ENCODE measurements at regions not wholly inside any gene's neighbourhood (a gene's known extent, or its start where the extent isn't known, plus 50 kb on each side); places are given as distances from the start of the nearest gene placed in this dataset.

DNA sequence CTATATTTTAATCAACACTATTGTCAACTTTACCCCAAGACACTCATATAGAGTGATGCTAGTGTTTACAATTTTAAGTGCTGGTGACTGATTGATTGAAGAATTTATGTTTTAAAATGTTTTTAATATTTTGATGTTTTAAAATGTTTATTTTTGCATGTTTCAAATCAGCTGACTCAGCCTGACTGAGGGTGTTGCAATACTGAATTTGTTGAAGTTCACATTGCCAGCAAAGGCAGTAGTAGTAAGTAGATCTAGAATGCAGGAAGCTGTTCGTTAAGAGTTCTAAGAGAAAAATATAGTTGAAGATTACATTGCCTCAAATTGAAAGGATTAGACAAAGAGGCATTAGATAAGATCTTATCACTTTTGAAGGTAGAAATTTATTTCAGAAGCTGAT is 977.6 kb downstream of the IGSF11 start:
- intact Hi-C loops (cut with DNase I), result no loop called here
- DNase-seq, result no peak
- no peaks in the 10 kb centered on the region for H3K36me3 ChIP-seq
- no peaks in the 10 kb centered on the region for H3K9me3 ChIP-seq
- H3K4me3 ChIP-seq, result no peak overlapping the region
- WGBS, 2 donors, result 62 to 73% methylated on average over 1 of the region's 1 CpG
- no peak overlapping the region for H3K27ac ChIP-seq
- H3K4me1 ChIP-seq, result no peaks in the 10 kb centered on the region
- H3K27me3 ChIP-seq, result no peaks in the 10 kb centered on the region
- TF ChIP-seq POLR2A (IDR thresholded peaks at IDR 0.05), result no peak
- TF ChIP-seq, protein P1, sequence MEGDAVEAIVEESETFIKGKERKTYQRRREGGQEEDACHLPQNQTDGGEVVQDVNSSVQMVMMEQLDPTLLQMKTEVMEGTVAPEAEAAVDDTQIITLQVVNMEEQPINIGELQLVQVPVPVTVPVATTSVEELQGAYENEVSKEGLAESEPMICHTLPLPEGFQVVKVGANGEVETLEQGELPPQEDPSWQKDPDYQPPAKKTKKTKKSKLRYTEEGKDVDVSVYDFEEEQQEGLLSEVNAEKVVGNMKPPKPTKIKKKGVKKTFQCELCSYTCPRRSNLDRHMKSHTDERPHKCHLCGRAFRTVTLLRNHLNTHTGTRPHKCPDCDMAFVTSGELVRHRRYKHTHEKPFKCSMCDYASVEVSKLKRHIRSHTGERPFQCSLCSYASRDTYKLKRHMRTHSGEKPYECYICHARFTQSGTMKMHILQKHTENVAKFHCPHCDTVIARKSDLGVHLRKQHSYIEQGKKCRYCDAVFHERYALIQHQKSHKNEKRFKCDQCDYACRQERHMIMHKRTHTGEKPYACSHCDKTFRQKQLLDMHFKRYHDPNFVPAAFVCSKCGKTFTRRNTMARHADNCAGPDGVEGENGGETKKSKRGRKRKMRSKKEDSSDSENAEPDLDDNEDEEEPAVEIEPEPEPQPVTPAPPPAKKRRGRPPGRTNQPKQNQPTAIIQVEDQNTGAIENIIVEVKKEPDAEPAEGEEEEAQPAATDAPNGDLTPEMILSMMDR (IDR thresholded peaks at IDR 0.05), result no peak

DNA sequence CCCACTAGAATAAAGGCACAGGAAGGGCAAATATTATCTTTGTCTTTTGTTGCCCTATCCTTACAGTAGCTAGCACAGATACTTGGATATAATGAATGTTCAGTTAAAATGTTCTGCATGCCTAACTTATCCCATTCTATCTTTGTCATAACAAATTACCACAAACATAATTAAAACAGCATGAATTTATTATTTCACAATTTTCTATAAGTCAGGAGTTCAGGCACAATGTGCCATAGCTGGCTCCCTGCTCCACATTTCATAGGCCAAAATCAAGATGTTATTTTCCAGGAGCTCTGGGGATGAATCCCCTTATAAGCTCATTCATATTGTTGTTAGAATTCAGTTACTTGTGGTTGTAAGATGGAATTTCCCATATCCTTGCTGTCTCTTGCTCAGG is 975.5 kb downstream of the IGSF11 start:
- Histone ChIP-seq H3K4me1 (no peaks in the 10 kb centered on the region), H3K27me3 (no peaks in the 10 kb centered on the region), H3K4me3 (no peak overlapping the region), H3K36me3 (no peaks in the 10 kb centered on the region), H3K27ac (no peak overlapping the region), H3K9me3 (no peaks in the 10 kb centered on the region)
- TF ChIP-seq POLR2A (IDR thresholded peaks at IDR 0.05), result no peak
- TF ChIP-seq, protein P1 (IDR thresholded peaks at IDR 0.05), result no peak
- intact Hi-C loops (cut with DNase I), result no loop called here
- DNase-seq, result no peak

DNA sequence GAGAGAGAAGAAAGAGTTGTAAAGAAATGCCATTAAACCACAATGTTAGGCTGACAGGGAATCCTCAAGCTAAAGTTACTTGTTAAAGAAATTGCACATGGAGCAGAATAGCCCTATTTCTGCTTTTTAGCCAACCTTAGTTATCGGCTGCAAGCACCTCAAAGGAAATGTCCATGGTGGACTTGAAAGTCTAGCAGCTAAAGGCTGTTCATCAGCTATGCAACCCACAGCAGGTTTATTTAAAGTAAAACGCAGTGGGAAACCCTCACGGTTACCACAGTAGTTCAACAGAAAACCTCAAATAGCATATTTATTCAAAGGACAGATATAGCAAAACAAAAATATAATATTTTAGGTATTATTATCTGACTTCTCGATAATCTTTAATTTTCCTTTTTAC is 967.2 kb downstream of the IGSF11 start:
- intact Hi-C loops (cut with DNase I), result no loop called here
- no peaks in the 10 kb centered on the region for H3K4me1 ChIP-seq
- H3K9me3 ChIP-seq, result no peaks in the 10 kb centered on the region
- no peak overlapping the region for H3K27ac ChIP-seq
- no peaks in the 10 kb centered on the region for H3K27me3 ChIP-seq
- no peak for TF ChIP-seq POLR2A (IDR thresholded peaks at IDR 0.05)
- TF ChIP-seq, protein P1 (IDR thresholded peaks at IDR 0.05), result no peak
- WGBS, 2 donors, result 86 to 90% methylated on average over 4 of the region's 4 CpGs
- DNase-seq, result no peak
- H3K36me3 ChIP-seq, result no peaks in the 10 kb centered on the region
- no peak overlapping the region for H3K4me3 ChIP-seq

DNA sequence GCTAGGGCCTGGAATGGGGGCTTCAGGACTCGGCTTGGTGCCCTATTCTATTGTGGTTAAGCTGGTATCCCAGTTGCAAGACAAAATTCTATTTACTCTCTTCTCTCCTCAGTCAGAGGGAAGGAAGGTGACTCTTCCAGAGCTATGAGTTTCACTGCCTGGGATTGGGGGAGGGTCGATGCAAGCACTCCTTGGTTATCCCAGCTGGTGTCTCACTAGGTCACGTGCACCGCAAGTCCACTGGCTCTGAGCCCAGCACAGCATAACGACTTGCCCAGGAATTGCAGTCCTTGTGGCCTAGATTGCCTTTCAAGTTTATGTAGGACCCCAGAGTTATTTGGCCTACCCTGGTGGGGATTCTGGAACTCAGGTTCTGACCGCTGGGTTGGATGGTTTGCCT is 958.8 kb downstream of the IGSF11 start:
- H3K27me3 ChIP-seq, result no peaks in the 10 kb centered on the region
- whole genome bisulfite sequencing, 2 donors, result 58 to 70% methylated on average over 6 of the region's 6 CpGs
- no peak for DNase-seq

DNA sequence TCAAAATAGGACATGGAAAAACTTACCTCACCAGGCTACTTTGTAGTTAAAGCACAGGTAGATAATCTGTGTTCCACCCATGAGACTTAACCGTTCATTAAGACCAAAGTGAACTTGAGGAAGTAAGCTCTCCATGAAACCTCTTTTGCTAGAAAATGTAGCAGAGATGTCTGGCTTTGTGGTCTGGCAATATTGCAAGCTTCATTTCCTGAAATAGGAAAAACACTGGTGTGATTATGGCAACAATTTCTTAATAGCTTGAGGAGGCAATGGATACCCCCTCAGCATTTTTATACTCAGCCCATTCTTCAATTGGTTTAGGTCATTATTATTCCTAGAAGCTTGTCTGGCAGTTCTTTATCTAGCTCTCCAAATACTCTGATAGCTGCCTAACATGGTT is 957.3 kb downstream of the IGSF11 start:
- no peak for DNase-seq
- TF ChIP-seq, protein P1 (IDR thresholded peaks at IDR 0.05), result no peak
- no peak for TF ChIP-seq POLR2A (IDR thresholded peaks at IDR 0.05)
- H3K4me3 ChIP-seq, result no peak overlapping the region
- no peaks in the 10 kb centered on the region for H3K36me3 ChIP-seq
- 68 to 69% methylated on average over 1 of the region's 1 CpG for WGBS, 2 donors
- intact Hi-C loops (cut with DNase I), result no loop called here
- no peaks in the 10 kb centered on the region for H3K4me1 ChIP-seq
- no peaks in the 10 kb centered on the region for H3K27me3 ChIP-seq
- no peak overlapping the region for H3K27ac ChIP-seq
- H3K9me3 ChIP-seq, result no peaks in the 10 kb centered on the region

More for the DNA sequence above, 958.8 kb downstream of the IGSF11 start:
- H3K36me3 ChIP-seq, result no peaks in the 10 kb centered on the region
- no peak overlapping the region for H3K4me3 ChIP-seq
- H3K4me1 ChIP-seq, result no peaks in the 10 kb centered on the region
- no peak overlapping the region for H3K27ac ChIP-seq
- H3K9me3 ChIP-seq, result no peaks in the 10 kb centered on the region
- intact Hi-C loops (cut with DNase I), result no loop called here
- TF ChIP-seq, protein P1 (IDR thresholded peaks at IDR 0.05), result no peak
- no peak for TF ChIP-seq POLR2A (IDR thresholded peaks at IDR 0.05)
